Endothelial cell of umbilical vein (primary cell): ENCODE measurements at regions not wholly inside any gene's neighbourhood (a gene's known extent, or its start where the extent isn't known, plus 50 kb on each side); places are given as distances from the start of the nearest gene placed in this dataset.

ENCODE experiments used
- BruUV-seq: library from RNA; stranded (reverse); fragments of 400-500 nt; replicated peaks from 2 replicates; lab custom pipeline; 2021; lab: Mats Ljungman, UMichigan
- CTCF ChIA-PET: fragments of 300-600, 350-600 bp; sonication (Branson Sonifier 250); formaldehyde crosslinking; loops from one replicate; lab custom pipeline; 2021; ENCODE audit warnings: antibody characterized with exemption, inconsistent platforms; lab: Charles Lee
- POLR2A ChIA-PET: fragments of 300-600, 350-600 bp; sonication (Branson Sonifier 250); formaldehyde crosslinking; loops from one replicate; lab custom pipeline; 2021; ENCODE audit warnings: antibody characterized with exemption, inconsistent platforms; lab: Charles Lee
- DNase-seq: peaks from one replicate; pipeline ENCODE4 v3.0.0-alpha.2; 2011; ENCODE audit warnings: low read depth, low spot score
- FAIRE-seq: peaks from 2 replicates; lab custom pipeline; 2011; peaks lifted over from hg19 to GRCh38; lab: Jason Lieb, UNC
- H2AFZ ChIP-seq: 2 replicates; pipeline ENCODE4 v1.6.0; 2012; ENCODE audit warnings: low read depth, low read length, control low read depth, inconsistent platforms
- H3K27ac ChIP-seq: 2 replicates; pipeline ENCODE4 v1.5.1; 2011; ENCODE audit warnings: low read depth, mild to moderate bottlenecking, control low read depth, low read length, moderate library complexity; ENCODE audit not compliant: insufficient read depth
- H3K27me3 ChIP-seq, 2 experiments: 2 replicates each; pipeline versions ENCODE4 v1.6.0 to v1.6.1; 2011; ENCODE audit warnings: low read length in 2 of 2, mixed read lengths in 1 of 2; ENCODE audit not compliant: control insufficient read depth in 2 of 2, insufficient read depth in 2 of 2
- H3K36me3 ChIP-seq, 2 experiments: 2 replicates in 1 of 2; 3 replicates in 1 of 2; pipeline ENCODE4 v1.5.1; 2011; ENCODE audit warnings: low read length in 2 of 2, mild to moderate bottlenecking in 1 of 2, moderate library complexity in 1 of 2; ENCODE audit not compliant: control insufficient read depth in 2 of 2, insufficient read depth in 2 of 2; ENCODE audit errors: extremely low read depth in 1 of 2
- H3K4me1 ChIP-seq: 3 replicates; pipeline ENCODE4 v1.5.1; 2011; ENCODE audit warnings: mild to moderate bottlenecking, low read length; ENCODE audit not compliant: control insufficient read depth, insufficient read depth; ENCODE audit errors: extremely low read depth
- H3K4me2 ChIP-seq: 2 replicates; pipeline ENCODE4 v1.6.1; 2011; ENCODE audit warnings: low read length, control low read depth, mixed read lengths; ENCODE audit not compliant: insufficient read depth
- H3K4me3 ChIP-seq, 3 experiments: fragments of 200-600 bp in 1 of 3; sonication (generic), shearing (Covaris generic) in 1 of 3; replicated peaks in 1 of 3; 2 replicates each; pipeline ENCODE4 v1.5.1; 2011 to 2016; ENCODE audit warnings: control low read depth in 3 of 3, low read length in 3 of 3, mild to moderate bottlenecking in 2 of 3, inconsistent platforms in 1 of 3, low read depth in 1 of 3, moderate library complexity in 1 of 3; ENCODE audit not compliant: insufficient read depth in 1 of 3
- H3K79me2 ChIP-seq: 2 replicates; pipeline ENCODE4 v1.6.0; 2012; ENCODE audit warnings: low read length, inconsistent platforms; ENCODE audit not compliant: control insufficient read depth, insufficient read depth
- H3K9ac ChIP-seq: replicated peaks from 2 replicates; pipeline ENCODE3; 2011; ENCODE audit warnings: low read length, control low read depth; ENCODE audit not compliant: insufficient read depth; ENCODE audit errors: extremely low read depth
- H3K9me1 ChIP-seq: replicated peaks from 3 replicates; pipeline ENCODE4 v1.6.0; 2011; ENCODE audit warnings: mild to moderate bottlenecking, low read length; ENCODE audit not compliant: control insufficient read depth, insufficient read depth; ENCODE audit errors: extremely low read depth
- H3K9me3 ChIP-seq: replicated peaks from 2 replicates; pipeline ENCODE4 v1.5.1; 2012; ENCODE audit warnings: low read length, inconsistent platforms; ENCODE audit not compliant: control insufficient read depth, insufficient read depth
- H4K20me1 ChIP-seq: replicated peaks from 2 replicates; pipeline ENCODE3; 2011; ENCODE audit warnings: mild to moderate bottlenecking, low read length; ENCODE audit not compliant: control insufficient read depth, insufficient read depth; ENCODE audit errors: extremely low read depth
- CTCF ChIP-seq, 2 donors: IDR thresholded peaks; 1 replicate in 1 of 2; 2 replicates in 1 of 2; pipeline ENCODE4 v1.5.1; 2011; ENCODE audit warnings: low read length in 2 of 2, mild to moderate bottlenecking in 2 of 2, moderate library complexity in 2 of 2, control low read depth in 1 of 2, inconsistent platforms in 1 of 2, low read depth in 1 of 2; ENCODE audit not compliant: insufficient read depth in 1 of 2; ENCODE audit errors: extremely low read depth in 1 of 2
- EZH2 ChIP-seq: IDR thresholded peaks from 2 replicates; pipeline ENCODE4 v1.6.1; 2012; ENCODE audit warnings: borderline replicate concordance, low read depth, mild to moderate bottlenecking, moderate library complexity, low read length, inconsistent platforms; ENCODE audit not compliant: severe bottlenecking
- FOS ChIP-seq: IDR thresholded peaks from 2 replicates; pipeline ENCODE4 v1.6.1; 2011; ENCODE audit warnings: mild to moderate bottlenecking, low read length, moderate library complexity, borderline replicate concordance; ENCODE audit not compliant: insufficient read depth
- GATA2 ChIP-seq: IDR thresholded peaks from 2 replicates; pipeline ENCODE4 v1.7.0; 2011; ENCODE audit warnings: low read depth, mild to moderate bottlenecking, moderate library complexity, mixed read lengths, low read length; ENCODE audit not compliant: insufficient read length, insufficient read depth
- JUN ChIP-seq: IDR thresholded peaks from 2 replicates; pipeline ENCODE4 v1.6.1; 2011; ENCODE audit warnings: borderline replicate concordance, low read depth; ENCODE audit not compliant: insufficient read length, insufficient read depth
- MAX ChIP-seq: IDR thresholded peaks from 2 replicates; pipeline ENCODE4 v1.6.1; 2011; ENCODE audit not compliant: insufficient read depth, insufficient read length
- MYC ChIP-seq: IDR thresholded peaks from one replicate; pipeline ENCODE4 v1.6.1; 2011; ENCODE audit warnings: mild to moderate bottlenecking, low read depth, low read length
- POLR2A ChIP-seq: IDR thresholded peaks from 2 replicates; pipeline ENCODE4 v1.6.1; 2012; ENCODE audit warnings: low read depth, mild to moderate bottlenecking, control low read depth, low read length
- POLR2AphosphoS5 ChIP-seq: IDR thresholded peaks from 2 replicates; pipeline ENCODE4 v1.6.1; 2012; ENCODE audit warnings: low read depth, mild to moderate bottlenecking, control low read depth, low read length, moderate library complexity; ENCODE audit not compliant: insufficient read depth
- dilution Hi-C: fragments of 300-500 bp; cut with MboI; formaldehyde crosslinking; loops from one replicate; pipeline ENCODE4 v1.15.0; 2019; ENCODE audit warnings: low sequenced_read_pairs; ENCODE audit not compliant: extremely low pct_ligation_motif_present
- intact Hi-C: fragments of 100-400 bp; cut with micrococcal nuclease; formaldehyde crosslinking; loops from one replicate; pipeline ENCODE4 v1.10.0; 2022

- H3K9me3 ChIP-seq: no peaks in the 10 kb centered on the region
- ChIA-PET POLR2A (no interaction called here), CTCF (interaction anchor here (1.2 kb wide), 1 partner anchor 10 kb away, joined by 3 read pairs; no protein-coding TSS in a partner anchor)
- no peaks in the 10 kb centered on the region for H3K79me2 ChIP-seq
- no peaks in the 10 kb centered on the region for H3K36me3 ChIP-seq
- H2AFZ ChIP-seq: no peak overlapping the region
- BruUV-seq: no TSS peak
- H3K27ac ChIP-seq: no peak overlapping the region
- no peaks in the 10 kb centered on the region for H3K9me1 ChIP-seq
- no peaks in the 10 kb centered on the region for H3K27me3 ChIP-seq
- TF ChIP-seq FOS (no peak), MYC (no peak), GATA2 (no peak), POLR2AphosphoS5 (no peak), EZH2 (no peak), JUN (no peak), MAX (no peak), POLR2A (no peak), CTCF (IDR thresholded peaks at IDR 0.05; ENCODE audit: extremely low read depth in 1 of 2, insufficient read depth in 1 of 2, low read depth in 1 of 2, low read length in 2 of 2) (no peak)
- no peak overlapping the region for H3K4me3 ChIP-seq
- H3K4me2 ChIP-seq: no peak overlapping the region
- dilution Hi-C loops: no loop called here
- DNase-seq: no peak
- no peaks in the 10 kb centered on the region for H4K20me1 ChIP-seq
- FAIRE-seq: no peak
- H3K4me1 ChIP-seq: no peaks in the 10 kb centered on the region
- no peak overlapping the region for H3K9ac ChIP-seq
- intact Hi-C loops: no loop called here
Observed at GRCh38 chr6:126198631-126199030, 141.3 kb upstream of the CENPW start.
